IPS DF 19.7 (cell line): ENCODE measurements at regions not wholly inside any gene's neighbourhood (a gene's known extent, or its start where the extent isn't known, plus 50 kb on each side); places are given as distances from the start of the nearest gene placed in this dataset.

Experiments
- DNase-seq: peaks from one replicate; pipeline ENCODE4 v3.0.0-alpha.2; 2013; ENCODE audit warnings: low read depth, low spot score

- peak; percentile 15 for DNase-seq
Measured at GRCh38 chr2:121897335-121897970, 142.0 kb downstream of the TSN start.

GRCh38 chr2:121898483-121898882 lies 143.0 kb downstream of the TSN start:
- no peak for DNase-seq

GRCh38 chr2:121900391-121900790 lies 144.9 kb downstream of the TSN start:
- DNase-seq, result no peak

- DNase-seq, result no peak
Measured at GRCh38 chr2:121902171-121902591, 146.7 kb downstream of the TSN start.

- no peak for DNase-seq
Measured at GRCh38 chr2:121902616-121903015, 147.2 kb downstream of the TSN start.

GRCh38 chr2:121903037-121903689 lies 147.7 kb downstream of the TSN start:
- DNase-seq, result no peak

GRCh38 chr2:121904656-121905055 lies 149.2 kb downstream of the TSN start:
- DNase-seq, result no peak

GRCh38 chr2:121905201-121905600 lies 149.8 kb downstream of the TSN start:
- DNase-seq, result no peak

- DNase-seq, result no peak
Measured at GRCh38 chr2:121906170-121906569, 150.7 kb downstream of the TSN start.

- DNase-seq, result no peak
Measured at GRCh38 chr2:121907928-121908327, 152.5 kb downstream of the TSN start.

- DNase-seq, result no peak
Measured at GRCh38 chr2:121910139-121910538, 154.7 kb downstream of the TSN start.

GRCh38 chr2:121911036-121911435 lies 155.6 kb downstream of the TSN start:
- no peak for DNase-seq

GRCh38 chr2:121917143-121917542 lies 161.7 kb downstream of the TSN start:
- no peak for DNase-seq

- no peak for DNase-seq
Measured at GRCh38 chr2:121918231-121918630, 162.8 kb downstream of the TSN start.

GRCh38 chr2:121919803-121920202 lies 164.4 kb downstream of the TSN start:
- DNase-seq, result no peak

- DNase-seq, result no peak
Measured at GRCh38 chr2:121925466-121925865, 170.0 kb downstream of the TSN start.

- DNase-seq, result no peak
Measured at GRCh38 chr2:121943285-121943684, 187.8 kb downstream of the TSN start.

- DNase-seq, result no peak
Measured at GRCh38 chr2:121944072-121944831, 188.8 kb downstream of the TSN start.

- no peak for DNase-seq
Measured at GRCh38 chr2:121947674-121948073, 192.2 kb downstream of the TSN start.

GRCh38 chr2:121949271-121949670 lies 193.8 kb downstream of the TSN start:
- DNase-seq, result no peak

GRCh38 chr2:121955426-121955825 lies 200.0 kb downstream of the TSN start:
- no peak for DNase-seq

GRCh38 chr2:121955872-121956271 lies 200.4 kb downstream of the TSN start:
- no peak for DNase-seq

GRCh38 chr2:121960251-121960650 lies 204.8 kb downstream of the TSN start:
- no peak for DNase-seq
